ENCODE measurements at regions not wholly inside any gene's neighbourhood (a gene's known extent, or its start where the extent isn't known, plus 50 kb on each side); places are given as distances from the start of the nearest gene placed in this dataset.

DNA sequence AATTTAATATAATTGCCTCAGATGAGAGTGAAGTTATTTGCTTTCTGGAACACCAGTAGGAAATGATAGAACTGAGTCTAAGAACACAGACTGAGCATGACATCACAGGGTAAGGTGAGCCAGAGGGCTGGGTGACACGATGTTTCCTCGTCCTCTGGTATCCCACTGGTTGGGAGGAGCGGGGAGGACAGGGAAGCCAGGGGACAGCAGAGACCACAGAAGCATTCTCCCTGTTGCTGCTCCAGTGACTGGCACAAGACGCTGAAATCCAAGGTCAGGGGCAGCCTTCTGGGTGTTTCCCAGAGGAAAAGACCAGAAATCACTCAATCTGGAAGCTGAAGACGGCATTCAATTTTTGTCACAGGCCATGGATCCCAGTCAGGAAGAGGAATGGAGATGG lies 363.4 kb upstream of the SOX11 start:
- Histone ChIP-seq H3K36me3 (no peaks in the 10 kb centered on the region), H3K27ac (no peak overlapping the region), H3K4me3 (ENCODE audit: low read depth, low read length) (no peak overlapping the region), H3K27me3 (ENCODE audit: insufficient read depth, low read depth, severe bottlenecking) (no peaks in the 10 kb centered on the region), H3K9me3 (ENCODE audit: severe bottlenecking) (no peaks in the 10 kb centered on the region)
- TF ChIP-seq, protein P1, sequence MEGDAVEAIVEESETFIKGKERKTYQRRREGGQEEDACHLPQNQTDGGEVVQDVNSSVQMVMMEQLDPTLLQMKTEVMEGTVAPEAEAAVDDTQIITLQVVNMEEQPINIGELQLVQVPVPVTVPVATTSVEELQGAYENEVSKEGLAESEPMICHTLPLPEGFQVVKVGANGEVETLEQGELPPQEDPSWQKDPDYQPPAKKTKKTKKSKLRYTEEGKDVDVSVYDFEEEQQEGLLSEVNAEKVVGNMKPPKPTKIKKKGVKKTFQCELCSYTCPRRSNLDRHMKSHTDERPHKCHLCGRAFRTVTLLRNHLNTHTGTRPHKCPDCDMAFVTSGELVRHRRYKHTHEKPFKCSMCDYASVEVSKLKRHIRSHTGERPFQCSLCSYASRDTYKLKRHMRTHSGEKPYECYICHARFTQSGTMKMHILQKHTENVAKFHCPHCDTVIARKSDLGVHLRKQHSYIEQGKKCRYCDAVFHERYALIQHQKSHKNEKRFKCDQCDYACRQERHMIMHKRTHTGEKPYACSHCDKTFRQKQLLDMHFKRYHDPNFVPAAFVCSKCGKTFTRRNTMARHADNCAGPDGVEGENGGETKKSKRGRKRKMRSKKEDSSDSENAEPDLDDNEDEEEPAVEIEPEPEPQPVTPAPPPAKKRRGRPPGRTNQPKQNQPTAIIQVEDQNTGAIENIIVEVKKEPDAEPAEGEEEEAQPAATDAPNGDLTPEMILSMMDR (IDR thresholded peaks at IDR 0.05; ENCODE audit: low read depth, low read length) = no peak
- no peak for DNase-seq

DNA sequence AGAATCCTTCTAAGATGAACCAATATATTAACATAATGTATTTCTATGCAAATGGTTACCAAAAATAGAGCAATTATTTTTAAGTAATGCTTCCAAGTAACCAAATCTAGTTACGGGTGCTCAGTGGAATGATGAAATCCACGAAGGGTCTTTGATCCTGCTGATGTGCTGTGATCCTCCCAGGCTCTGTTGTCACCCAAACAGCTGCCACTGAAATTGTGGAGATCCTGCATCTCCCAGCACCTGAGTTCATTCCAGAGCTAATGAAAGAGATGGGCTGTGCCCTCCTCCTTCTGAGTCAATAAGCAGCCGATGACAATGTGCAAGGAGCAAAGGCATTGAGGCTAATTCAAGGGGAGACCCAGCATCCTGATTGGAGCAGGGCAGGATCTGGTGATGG lies 362.4 kb upstream of the SOX11 start:
- no peaks in the 10 kb centered on the region for H3K9me3 ChIP-seq (ENCODE audit: severe bottlenecking)
- H3K27ac ChIP-seq = no peak overlapping the region
- TF ChIP-seq, protein P1 (IDR thresholded peaks at IDR 0.05; ENCODE audit: low read depth, low read length) = no peak
- H3K36me3 ChIP-seq = no peaks in the 10 kb centered on the region
- no peak overlapping the region for H3K4me3 ChIP-seq (ENCODE audit: low read depth, low read length)
- H3K27me3 ChIP-seq (ENCODE audit: insufficient read depth, low read depth, severe bottlenecking) = no peaks in the 10 kb centered on the region
- no peak for DNase-seq

DNA sequence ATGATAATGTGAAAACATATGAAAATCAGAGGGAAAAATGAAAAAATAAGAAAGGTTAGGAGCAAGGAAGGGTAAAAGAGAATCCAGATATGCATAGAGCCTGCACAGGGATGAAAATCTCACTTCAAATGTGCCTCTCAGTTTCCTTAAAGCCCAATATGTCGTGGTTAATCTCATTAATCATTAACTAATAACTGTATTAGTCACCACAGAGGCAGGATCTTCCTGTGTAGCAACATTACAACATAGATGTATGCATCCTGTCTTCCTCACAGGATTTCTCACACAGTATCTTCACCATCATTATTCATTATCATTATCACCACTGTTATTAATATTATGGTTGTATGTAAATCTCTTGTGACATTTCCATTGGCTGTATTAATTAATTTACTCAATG lies 361.2 kb upstream of the SOX11 start:
- TF ChIP-seq, protein P1 (IDR thresholded peaks at IDR 0.05; ENCODE audit: low read depth, low read length) = no peak
- no peaks in the 10 kb centered on the region for H3K27me3 ChIP-seq (ENCODE audit: insufficient read depth, low read depth, severe bottlenecking)
- H3K27ac ChIP-seq = no peak overlapping the region
- H3K9me3 ChIP-seq (ENCODE audit: severe bottlenecking) = no peaks in the 10 kb centered on the region
- H3K36me3 ChIP-seq = no peaks in the 10 kb centered on the region
- no peak for DNase-seq
- H3K4me3 ChIP-seq (ENCODE audit: low read depth, low read length) = no peak overlapping the region

DNA sequence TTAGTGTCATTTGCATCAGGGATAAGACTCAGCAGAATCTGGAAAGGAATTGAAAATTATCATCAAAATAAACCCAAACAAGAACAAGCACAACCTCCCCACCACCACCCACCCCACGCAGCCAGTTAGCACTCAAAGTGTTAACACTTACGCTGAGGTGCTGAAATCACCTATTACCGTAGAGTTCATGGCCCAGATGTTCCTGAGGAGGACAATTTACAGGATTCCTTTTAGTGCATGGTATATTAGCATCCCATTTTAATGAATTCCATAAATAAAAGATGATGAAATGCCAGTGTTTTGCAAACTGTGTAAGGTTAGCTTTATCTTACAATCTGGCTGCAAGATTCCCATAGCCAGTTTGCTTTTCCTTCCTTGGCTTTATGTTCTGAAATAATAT lies 359.3 kb upstream of the SOX11 start:
- Histone ChIP-seq H3K4me3 (ENCODE audit: low read depth, low read length) (no peak overlapping the region), H3K9me3 (ENCODE audit: severe bottlenecking) (no peaks in the 10 kb centered on the region), H3K27ac (no peak overlapping the region), H3K27me3 (ENCODE audit: insufficient read depth, low read depth, severe bottlenecking) (no peaks in the 10 kb centered on the region), H3K36me3 (no peaks in the 10 kb centered on the region)
- TF ChIP-seq, protein P1 (IDR thresholded peaks at IDR 0.05; ENCODE audit: low read depth, low read length) = no peak
- no peak for DNase-seq

DNA sequence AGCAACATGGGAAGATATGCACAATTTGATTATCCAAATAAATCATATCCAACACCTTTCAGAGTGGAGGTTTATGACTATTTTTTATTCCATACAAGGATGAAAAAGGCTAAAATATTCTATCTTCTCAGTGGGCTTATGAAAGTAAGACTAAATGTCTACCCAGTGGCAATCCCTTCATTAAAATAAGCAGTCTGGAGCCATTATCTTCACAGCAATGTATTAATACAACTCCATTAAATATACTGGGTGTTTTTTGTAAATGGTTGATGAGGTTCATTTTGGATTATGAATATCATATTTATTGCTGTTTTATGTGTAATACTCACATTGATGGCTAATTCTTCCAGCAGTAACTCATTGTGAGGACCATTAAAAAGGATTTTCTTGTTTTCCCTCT lies 352.7 kb upstream of the SOX11 start:
- no peak overlapping the region for H3K27ac ChIP-seq
- DNase-seq = no peak
- H3K4me3 ChIP-seq (ENCODE audit: low read depth, low read length) = no peak overlapping the region
- H3K36me3 ChIP-seq = no peaks in the 10 kb centered on the region
- no peaks in the 10 kb centered on the region for H3K9me3 ChIP-seq (ENCODE audit: severe bottlenecking)
- TF ChIP-seq, protein P1 (IDR thresholded peaks at IDR 0.05; ENCODE audit: low read depth, low read length) = no peak
- H3K27me3 ChIP-seq (ENCODE audit: insufficient read depth, low read depth, severe bottlenecking) = no peaks in the 10 kb centered on the region

DNA sequence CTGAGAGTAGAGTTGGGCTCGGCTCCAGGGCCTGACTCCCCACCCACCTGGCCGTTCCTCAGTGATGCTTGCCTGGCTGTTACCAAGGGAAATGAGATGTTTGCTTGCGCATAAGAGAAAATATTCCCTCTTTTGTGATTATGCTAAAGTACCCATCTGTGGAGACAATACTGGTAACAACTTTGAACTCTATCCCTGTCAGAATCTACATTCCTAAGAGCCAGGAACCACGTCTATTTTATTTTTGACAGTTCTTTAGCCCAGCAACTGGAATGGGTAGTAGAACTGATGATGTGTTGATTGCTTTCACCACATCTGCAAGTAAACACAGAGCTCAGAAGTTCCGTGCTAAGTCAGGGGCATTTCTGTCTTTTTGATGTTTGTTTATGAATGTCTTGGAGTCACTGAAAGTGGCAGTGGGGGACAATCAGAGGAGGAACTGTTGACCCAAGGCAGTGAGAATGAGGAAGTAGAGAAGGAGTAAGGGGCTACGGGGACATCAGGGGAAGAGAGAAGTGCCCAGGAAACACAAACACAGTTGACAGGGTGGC lies 348.3 kb upstream of the SOX11 start:
- TF ChIP-seq, protein P1 (IDR thresholded peaks at IDR 0.05; ENCODE audit: low read depth, low read length) = no peak
- Histone ChIP-seq H3K27me3 (ENCODE audit: insufficient read depth, low read depth, severe bottlenecking) (no peaks in the 10 kb centered on the region), H3K27ac (no peak overlapping the region), H3K9me3 (ENCODE audit: severe bottlenecking) (no peaks in the 10 kb centered on the region), H3K4me3 (ENCODE audit: low read depth, low read length) (no peak overlapping the region), H3K36me3 (no peaks in the 10 kb centered on the region)
- no peak for DNase-seq

Data from WERI-Rb-1 (cell line).